ENCODE measurements at regions not wholly inside any gene's neighbourhood (a gene's known extent, or its start where the extent isn't known, plus 50 kb on each side); places are given as distances from the start of the nearest gene placed in this dataset.

GRCh38 chr2:898319-898718 is 52.3 kb upstream of the SNTG2 start:
- DNase-seq (ENCODE audit: low read depth), result no peak
- TF ChIP-seq CTCF (conservative IDR thresholded peaks at IDR 0.05; ENCODE audit: control insufficient read depth, insufficient read depth, low read depth, low read length), result no peak
- no peak overlapping the region for H3K4me3 ChIP-seq (ENCODE audit: control insufficient read depth, low read depth, low read length)

- TF ChIP-seq CTCF (conservative IDR thresholded peaks at IDR 0.05; ENCODE audit: control insufficient read depth, insufficient read depth, low read depth, low read length), result no peak
- no peak for DNase-seq (ENCODE audit: low read depth)
- no peak overlapping the region for H3K4me3 ChIP-seq (ENCODE audit: control insufficient read depth, low read depth, low read length)
Observed at GRCh38 chr2:897091-897490, 53.6 kb upstream of the SNTG2 start.

DNA sequence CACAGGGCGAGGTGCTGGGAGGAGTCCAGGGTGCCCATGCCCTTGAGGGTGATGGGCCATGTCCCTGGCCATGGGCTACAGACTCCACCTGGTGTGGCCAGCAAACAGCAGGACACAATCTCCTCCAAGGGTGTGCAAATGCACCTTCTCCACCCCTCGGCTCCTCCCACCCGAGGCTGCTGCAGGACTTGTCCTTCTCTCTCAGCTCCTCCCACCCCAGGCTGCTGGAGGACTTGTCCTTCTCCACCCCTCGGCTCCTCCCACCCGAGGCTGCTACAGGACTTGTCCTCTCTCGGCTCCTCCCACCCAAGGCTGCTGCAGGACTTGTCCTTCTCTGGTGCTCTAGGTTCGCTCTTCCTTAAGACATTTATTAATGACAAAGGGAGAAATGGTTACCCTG is 57.3 kb upstream of the SNTG2 start:
- DNase-seq (ENCODE audit: low read depth), result peak; percentile 0
- H3K4me3 ChIP-seq (ENCODE audit: control insufficient read depth, low read depth, low read length), result no peak overlapping the region
- TF ChIP-seq CTCF (conservative IDR thresholded peaks at IDR 0.05; ENCODE audit: control insufficient read depth, insufficient read depth, low read depth, low read length), result no peak

DNA sequence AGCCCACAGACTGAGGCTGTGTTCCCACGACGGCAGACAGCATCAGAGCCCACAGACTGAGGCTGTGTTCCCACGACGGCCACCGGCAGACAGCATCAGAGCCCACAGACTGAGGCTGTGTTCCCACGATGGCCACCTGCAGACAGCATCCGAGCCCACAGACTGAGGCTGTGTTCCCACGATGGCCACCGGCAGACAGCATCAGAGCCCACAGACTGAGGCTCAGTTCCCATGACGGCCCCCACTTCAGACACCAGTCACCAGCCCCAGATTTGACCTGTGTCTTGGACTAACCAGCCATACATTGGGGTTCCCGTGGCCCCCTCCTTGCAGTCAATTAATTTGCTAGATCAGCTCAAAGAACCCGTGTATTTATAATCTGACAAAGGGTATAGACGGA is 57.8 kb upstream of the SNTG2 start:
- H3K4me3 ChIP-seq (ENCODE audit: control insufficient read depth, low read depth, low read length), result no peak overlapping the region
- DNase-seq (ENCODE audit: low read depth), result no peak
- no peak for TF ChIP-seq CTCF (conservative IDR thresholded peaks at IDR 0.05; ENCODE audit: control insufficient read depth, insufficient read depth, low read depth, low read length)

- no peak for DNase-seq (ENCODE audit: low read depth)
- no peak for TF ChIP-seq CTCF (conservative IDR thresholded peaks at IDR 0.05; ENCODE audit: control insufficient read depth, insufficient read depth, low read depth, low read length)
- no peak overlapping the region for H3K4me3 ChIP-seq (ENCODE audit: control insufficient read depth, low read depth, low read length)
Observed at GRCh38 chr2:892401-892800, 58.2 kb upstream of the SNTG2 start.

DNA sequence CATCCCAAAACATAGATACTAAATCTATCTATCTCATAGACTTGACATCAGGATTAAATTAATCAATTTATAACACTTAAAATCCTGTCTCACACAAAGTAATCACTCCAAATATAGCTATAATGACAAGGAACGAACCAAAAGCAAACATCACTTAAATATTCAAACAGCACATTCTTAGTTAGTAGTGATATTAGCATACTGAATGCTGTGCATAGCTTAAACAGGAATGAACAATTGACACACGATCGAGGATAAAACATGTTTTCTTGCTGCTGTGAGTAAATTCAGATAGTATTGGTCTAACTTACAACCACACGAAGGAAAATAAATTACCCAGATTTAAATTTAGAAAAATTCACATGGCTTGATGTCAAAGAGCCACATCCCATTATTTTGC is 58.9 kb upstream of the SNTG2 start:
- TF ChIP-seq CTCF (conservative IDR thresholded peaks at IDR 0.05; ENCODE audit: control insufficient read depth, insufficient read depth, low read depth, low read length), result no peak
- no peak overlapping the region for H3K4me3 ChIP-seq (ENCODE audit: control insufficient read depth, low read depth, low read length)
- DNase-seq (ENCODE audit: low read depth), result no peak

- TF ChIP-seq CTCF (conservative IDR thresholded peaks at IDR 0.05; ENCODE audit: control insufficient read depth, insufficient read depth, low read depth, low read length), result no peak
- peak; percentile 56 for DNase-seq (ENCODE audit: low read depth)
- H3K4me3 ChIP-seq (ENCODE audit: control insufficient read depth, low read depth, low read length), result no peak overlapping the region
Observed at GRCh38 chr2:890791-891190, 59.9 kb upstream of the SNTG2 start.
